BLaER1 (cell line): ENCODE measurements at regions not wholly inside any gene's neighbourhood (a gene's known extent, or its start where the extent isn't known, plus 50 kb on each side); places are given as distances from the start of the nearest gene placed in this dataset.

Experiments used
- H3K27ac ChIP-seq: shearing (Covaris generic); formaldehyde crosslinking; 2 replicates; pipeline ENCODE4 v1.8.1; 2022
- H3K27me3 ChIP-seq: shearing (Covaris generic); formaldehyde crosslinking; 2 replicates; pipeline ENCODE4 v1.8.1; 2022
- H3K36me3 ChIP-seq: shearing (Covaris generic); formaldehyde crosslinking; 2 replicates; pipeline ENCODE4 v1.8.1; 2022
- H3K4me1 ChIP-seq: shearing (Covaris generic); formaldehyde crosslinking; 2 replicates; pipeline ENCODE4 v1.8.1; 2022
- H3K4me2 ChIP-seq: shearing (Covaris generic); formaldehyde crosslinking; 2 replicates; pipeline ENCODE4 v1.8.1; 2022
- H3K4me3 ChIP-seq: shearing (Covaris generic); formaldehyde crosslinking; 2 replicates; pipeline ENCODE4 v1.8.1; 2022
- H3K9ac ChIP-seq: shearing (Covaris generic); formaldehyde crosslinking; 2 replicates; pipeline ENCODE4 v1.8.1; 2022
- H3K9me3 ChIP-seq: shearing (Covaris generic); formaldehyde crosslinking; 2 replicates; pipeline ENCODE4 v1.8.1; 2022
- H4K20me1 ChIP-seq: shearing (Covaris generic); formaldehyde crosslinking; 2 replicates; pipeline ENCODE4 v1.8.1; 2022
- Cebpa-rat ChIP-seq: shearing (Covaris generic); IDR thresholded peaks from 2 replicates; pipeline ENCODE4 v1.8.1; 2022

- H3K9ac ChIP-seq = no peak overlapping the region
- H3K36me3 ChIP-seq = no peaks in the 10 kb centered on the region
- peak overlapping the region; percentile 53 for H3K4me2 ChIP-seq
- no peaks in the 10 kb centered on the region for H3K27me3 ChIP-seq
- no peaks in the 10 kb centered on the region; the same call in 1 of the 2 replicates for H3K9me3 ChIP-seq
- H3K27ac ChIP-seq = peak overlapping the region; percentile 53; the same call in 1 of the 2 replicates
- no peaks in the 10 kb centered on the region for H4K20me1 ChIP-seq
- no peak overlapping the region for H3K4me3 ChIP-seq
- no peak for TF ChIP-seq Cebpa-rat
- peaks cover 20% of the 10 kb centered on the region for H3K4me1 ChIP-seq
Measured at GRCh38 chr17:68794636-68795434, 160.4 kb downstream of the ABCA8 start.

- Histone ChIP-seq H3K9ac (no peak overlapping the region), H3K9me3 (no peaks in the 10 kb centered on the region; the same call in 1 of the 2 replicates), H3K4me3 (no peak overlapping the region), H3K4me1 (peaks cover 20% of the 10 kb centered on the region), H3K36me3 (no peaks in the 10 kb centered on the region), H4K20me1 (no peaks in the 10 kb centered on the region), H3K27ac (no peak overlapping the region), H3K4me2 (no peak overlapping the region), H3K27me3 (no peaks in the 10 kb centered on the region)
- TF ChIP-seq Cebpa-rat = no peak
Measured at GRCh38 chr17:68792873-68793272, 162.3 kb downstream of the ABCA8 start.

GRCh38 chr17:68792042-68792685, 163.0 kb downstream of the ABCA8 start:
- peaks cover 20% of the 10 kb centered on the region for H3K4me1 ChIP-seq
- H3K27ac ChIP-seq = no peak overlapping the region
- TF ChIP-seq Cebpa-rat = peak; percentile 23; the same call in 1 of the 2 replicates
- H3K9ac ChIP-seq = no peak overlapping the region
- H3K27me3 ChIP-seq = no peaks in the 10 kb centered on the region
- no peak overlapping the region for H3K4me3 ChIP-seq
- no peaks in the 10 kb centered on the region for H4K20me1 ChIP-seq
- H3K4me2 ChIP-seq = no peak overlapping the region
- H3K36me3 ChIP-seq = no peaks in the 10 kb centered on the region
- H3K9me3 ChIP-seq = no peaks in the 10 kb centered on the region; the same call in 1 of the 2 replicates

GRCh38 chr17:68790931-68791330, 164.3 kb downstream of the ABCA8 start:
- no peak overlapping the region for H3K27ac ChIP-seq
- TF ChIP-seq Cebpa-rat = no peak
- H3K4me2 ChIP-seq = peak overlapping the region; percentile 16; the same call in 1 of the 2 replicates

GRCh38 chr17:68790492-68790891, 164.7 kb downstream of the ABCA8 start:
- Histone ChIP-seq H3K4me1 (peaks cover 20% of the 10 kb centered on the region), H3K4me2 (no peak overlapping the region), H4K20me1 (no peaks in the 10 kb centered on the region), H3K9me3 (no peaks in the 10 kb centered on the region; the same call in 1 of the 2 replicates), H3K27ac (no peak overlapping the region), H3K36me3 (no peaks in the 10 kb centered on the region), H3K4me3 (no peak overlapping the region), H3K27me3 (no peaks in the 10 kb centered on the region), H3K9ac (no peak overlapping the region)
- no peak for TF ChIP-seq Cebpa-rat

More at GRCh38 chr17:68790931-68791330, 164.3 kb downstream of the ABCA8 start:
- Histone ChIP-seq H3K9ac (no peak overlapping the region), H3K36me3 (no peaks in the 10 kb centered on the region), H3K9me3 (no peaks in the 10 kb centered on the region; the same call in 1 of the 2 replicates), H3K27me3 (no peaks in the 10 kb centered on the region), H3K4me1 (peaks cover 20% of the 10 kb centered on the region), H3K4me3 (no peak overlapping the region), H4K20me1 (no peaks in the 10 kb centered on the region)

- Histone ChIP-seq H3K36me3 (no peaks in the 10 kb centered on the region), H3K9ac (no peak overlapping the region), H3K4me3 (no peak overlapping the region), H4K20me1 (no peaks in the 10 kb centered on the region), H3K9me3 (no peaks in the 10 kb centered on the region; the same call in 1 of the 2 replicates), H3K27me3 (no peaks in the 10 kb centered on the region), H3K27ac (no peak overlapping the region), H3K4me2 (no peak overlapping the region), H3K4me1 (peaks cover 12% of the 10 kb centered on the region)
- TF ChIP-seq Cebpa-rat = no peak
Measured at GRCh38 chr17:68789203-68789962, 165.8 kb downstream of the ABCA8 start.

- Histone ChIP-seq H3K36me3 (no peaks in the 10 kb centered on the region), H3K9ac (no peak overlapping the region), H3K4me2 (no peak overlapping the region), H3K9me3 (no peaks in the 10 kb centered on the region; the same call in 1 of the 2 replicates), H3K27ac (no peak overlapping the region), H3K27me3 (no peaks in the 10 kb centered on the region), H3K4me1 (peaks cover 1% of the 10 kb centered on the region; the same call in 1 of the 2 replicates), H4K20me1 (no peaks in the 10 kb centered on the region), H3K4me3 (no peak overlapping the region)
- TF ChIP-seq Cebpa-rat = no peak
Measured at GRCh38 chr17:68785565-68786486, 169.4 kb downstream of the ABCA8 start.

- Histone ChIP-seq H3K9me3 (no peaks in the 10 kb centered on the region; the same call in 1 of the 2 replicates), H3K27me3 (no peaks in the 10 kb centered on the region), H3K4me1 (no peaks in the 10 kb centered on the region), H3K9ac (no peak overlapping the region), H3K36me3 (no peaks in the 10 kb centered on the region), H4K20me1 (no peaks in the 10 kb centered on the region), H3K27ac (no peak overlapping the region), H3K4me3 (no peak overlapping the region), H3K4me2 (no peak overlapping the region)
- no peak for TF ChIP-seq Cebpa-rat
Measured at GRCh38 chr17:68784431-68784830, 170.8 kb downstream of the ABCA8 start.

- Histone ChIP-seq H3K27ac (no peak overlapping the region), H3K9me3 (no peaks in the 10 kb centered on the region; the same call in 1 of the 2 replicates), H3K4me3 (no peak overlapping the region), H3K27me3 (no peaks in the 10 kb centered on the region), H3K9ac (no peak overlapping the region), H3K36me3 (no peaks in the 10 kb centered on the region), H3K4me2 (no peak overlapping the region), H4K20me1 (no peaks in the 10 kb centered on the region), H3K4me1 (no peaks in the 10 kb centered on the region)
- TF ChIP-seq Cebpa-rat = no peak
Measured at GRCh38 chr17:68783861-68784260, 171.3 kb downstream of the ABCA8 start.
